Vagina (tissue), 2 donors: ENCODE measurements at regions not wholly inside any gene's neighbourhood (a gene's known extent, or its start where the extent isn't known, plus 50 kb on each side); places are given as distances from the start of the nearest gene placed in this dataset.

ENCODE experiments used
- DNase-seq, 2 donors: peaks; one replicate each; pipeline ENCODE4 v3.0.0-alpha.2; 2017; ENCODE audit errors: extremely low spot score in 2 of 2
- H3K27ac ChIP-seq: fragments of 200-600 bp; sonication (generic); one replicate; pipeline ENCODE4 v1.5.1; 2019
- H3K27me3 ChIP-seq: fragments of 200-600 bp; sonication (generic); one replicate; pipeline ENCODE4 v1.5.1; 2019
- H3K36me3 ChIP-seq, 2 donors: fragments of 200-600 bp; sonication (generic); one replicate each; pipeline ENCODE4 v1.5.1; 2017 to 2019
- H3K4me1 ChIP-seq: fragments of 200-600 bp; sonication (generic); one replicate; pipeline ENCODE4 v1.5.1; 2019
- H3K4me3 ChIP-seq, 2 donors: fragments of 200-600 bp; sonication (generic); 1 replicate in 1 of 2; 2 replicates in 1 of 2; pipeline ENCODE4 v1.5.1; 2016 to 2019
- H3K9me3 ChIP-seq: fragments of 200-600 bp; sonication (generic); one replicate; pipeline ENCODE4 v1.5.1; 2019
- CTCF ChIP-seq, 3 experiments: fragments of 450-650 bp in 2 of 3; fragments of 200-600 bp in 1 of 3; sonication (generic) in 1 of 3; IDR thresholded peaks; one replicate each; pipeline ENCODE4 v1.5.1; 2017 to 2019; ENCODE audit warnings: antibody characterized with exemption in 3 of 3, mild to moderate bottlenecking in 2 of 3, moderate library complexity in 2 of 3
- POLR2A ChIP-seq, 2 donors: fragments of 450-650 bp; IDR thresholded peaks; one replicate each; pipeline ENCODE4 v1.6.1; 2017; ENCODE audit warnings: antibody characterized with exemption in 2 of 2, mild to moderate bottlenecking in 2 of 2, moderate library complexity in 2 of 2
- POLR2AphosphoS5 ChIP-seq, 2 donors: sonication (generic); formaldehyde crosslinking; IDR thresholded peaks; one replicate each; pipeline ENCODE4 v1.9.0; 2017; ENCODE audit warnings: antibody characterized with exemption in 2 of 2, mild to moderate bottlenecking in 2 of 2, low read depth in 1 of 2; ENCODE audit not compliant: insufficient read depth in 1 of 2
- intact Hi-C: fragments of 100-400 bp; cut with DNase I; formaldehyde crosslinking; loops from one replicate; pipeline ENCODE4 v1.15.1; 2023

- TF ChIP-seq CTCF (IDR thresholded peaks at IDR 0.05) = no peak
- no peak for TF ChIP-seq POLR2A (IDR thresholded peaks at IDR 0.05)
- no peak for TF ChIP-seq POLR2AphosphoS5 (IDR thresholded peaks at IDR 0.05; ENCODE audit: insufficient read depth in 1 of 2, low read depth in 1 of 2)
- peaks cover 5% of the 10 kb centered on the region for H3K4me1 ChIP-seq
- intact Hi-C loops = no loop called here
Measured at GRCh38 chr2:150542692-150543091, 55.2 kb upstream of the RND3 start.

GRCh38 chr2:150542172-150542571, 54.7 kb upstream of the RND3 start:
- intact Hi-C loops = no loop called here
- no peak for TF ChIP-seq POLR2A (IDR thresholded peaks at IDR 0.05)
- no peak for TF ChIP-seq POLR2AphosphoS5 (IDR thresholded peaks at IDR 0.05; ENCODE audit: insufficient read depth in 1 of 2, low read depth in 1 of 2)
- no peak for TF ChIP-seq CTCF (IDR thresholded peaks at IDR 0.05)
- no peak overlapping the region for H3K27ac ChIP-seq
- H3K4me1 ChIP-seq = peaks cover 5% of the 10 kb centered on the region
- H3K4me3 ChIP-seq = no peak overlapping the region
- H3K27me3 ChIP-seq = no peaks in the 10 kb centered on the region
- no peak for DNase-seq
- H3K9me3 ChIP-seq = no peaks in the 10 kb centered on the region
- H3K36me3 ChIP-seq = no peaks in the 10 kb centered on the region

More at GRCh38 chr2:150542692-150543091, 55.2 kb upstream of the RND3 start:
- Histone ChIP-seq H3K27ac (no peak overlapping the region), H3K4me3 (no peak overlapping the region), H3K36me3 (no peaks in the 10 kb centered on the region), H3K27me3 (no peaks in the 10 kb centered on the region), H3K9me3 (no peaks in the 10 kb centered on the region)
- no peak for DNase-seq

- H3K4me1 ChIP-seq = peaks cover 5% of the 10 kb centered on the region
- TF ChIP-seq CTCF (IDR thresholded peaks at IDR 0.05) (no peak), POLR2A (IDR thresholded peaks at IDR 0.05) (no peak), POLR2AphosphoS5 (IDR thresholded peaks at IDR 0.05; ENCODE audit: insufficient read depth in 1 of 2, low read depth in 1 of 2) (no peak)
- H3K36me3 ChIP-seq = no peaks in the 10 kb centered on the region
- intact Hi-C loops = no loop called here
- H3K27me3 ChIP-seq = no peaks in the 10 kb centered on the region
- no peak overlapping the region for H3K4me3 ChIP-seq
- H3K9me3 ChIP-seq = no peaks in the 10 kb centered on the region
- no peak overlapping the region for H3K27ac ChIP-seq
- no peak for DNase-seq
Measured at GRCh38 chr2:150538651-150539201, 51.3 kb upstream of the RND3 start.
